ENCODE measurements at regions not wholly inside any gene's neighbourhood (a gene's known extent, or its start where the extent isn't known, plus 50 kb on each side); places are given as distances from the start of the nearest gene placed in this dataset.

DNA sequence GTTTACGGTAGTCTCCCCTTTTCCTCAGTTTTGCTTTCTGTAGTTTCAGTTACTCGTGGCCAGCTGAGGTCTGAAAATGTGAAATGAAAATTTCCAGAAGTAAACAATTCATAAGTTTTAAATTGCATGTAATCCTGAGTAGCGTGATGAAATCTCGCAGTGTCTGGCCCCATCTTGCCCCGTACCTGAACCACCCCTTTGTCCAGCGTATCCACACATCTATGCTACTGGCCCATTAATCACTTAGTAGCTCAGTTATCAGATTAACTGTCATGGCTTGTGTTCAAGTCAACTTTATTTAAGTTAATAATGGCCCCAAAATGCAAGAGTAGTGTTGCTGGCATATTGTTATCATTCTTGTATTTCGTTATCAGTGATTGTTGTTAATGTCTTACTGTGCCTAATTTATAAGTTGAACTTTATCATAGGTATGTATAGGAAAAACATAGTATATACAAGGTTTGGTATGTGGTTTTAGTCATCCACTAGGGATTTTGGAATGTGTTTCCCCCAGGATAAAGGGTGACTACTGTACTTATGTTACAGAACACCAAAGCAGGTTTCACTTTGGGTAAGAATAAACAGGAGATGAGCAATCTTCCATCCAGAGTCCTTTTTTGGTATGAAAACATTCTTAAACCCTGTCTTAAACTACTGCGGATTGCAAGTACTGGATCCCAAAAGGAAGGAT, 118.4 kb upstream of the KCNN2 start:
- intact Hi-C loops (cut with micrococcal nuclease), result loop anchor here (5.0 kb wide), 2 partner anchors 64 to 66 kb away; no protein-coding TSS in a partner anchor
- POLR2A ChIA-PET (ENCODE audit: unreplicated experiment), result no interaction called here
- peak overlapping the region; percentile 97 for H3K56ac ChIP-seq (ENCODE audit: extremely low read depth, insufficient read depth, low read length)
- H3K4ac ChIP-seq (ENCODE audit: low read depth, low read length), result peak overlapping the region; percentile 98
- peak overlapping the region; percentile 99 for H4K5ac ChIP-seq (ENCODE audit: low read depth, low read length)
- H3K23ac ChIP-seq (ENCODE audit: low read depth, low read length), result peak overlapping the region; percentile 98
- H2AK5ac ChIP-seq (ENCODE audit: low read depth, low read length), result peak overlapping the region; percentile 81
- 67% methylated on average over 1 of the region's 8 CpGs; no CpG with 5 or more reads in 1 of the 2 experiments for WGBS, 2 experiments (ENCODE audit: extremely low coverage in 2 of 2, insufficient read length in 1 of 2)
- H2BK5ac ChIP-seq (ENCODE audit: low read depth, low read length, poor library complexity, severe bottlenecking), result peak overlapping the region; percentile 100
- DNase-seq (peak; percentile 97), ATAC-seq (ENCODE audit: low read depth) (peak; percentile 89)
- H2BK15ac ChIP-seq (ENCODE audit: low read depth, low read length), result peak overlapping the region; percentile 91
- peak overlapping the region; percentile 100 for H2BK120ac ChIP-seq (ENCODE audit: low read depth, low read length)
- in situ Hi-C loops (cut with MboI; ENCODE audit: low sequenced_read_pairs), result loop anchor here (25.0 kb wide), 1 partner anchor 1369 kb away; the partner anchor contains the start of gene TICAM2
- peak overlapping the region; percentile 15; the same call in 1 of the 2 replicates for H3K9ac ChIP-seq (ENCODE audit: low read depth, low read length)
- H3K4me2 ChIP-seq (ENCODE audit: low read depth, low read length), result peak overlapping the region; percentile 83
- dilution Hi-C loops (cut with HindIII; ENCODE audit: low sequenced_read_pairs, unreplicated experiment), result no loop called here
- peak overlapping the region; percentile 97 for H3K14ac ChIP-seq (replicated peaks; ENCODE audit: low read depth, low read length)
- peak overlapping the region; percentile 100 for H2BK20ac ChIP-seq (ENCODE audit: low read depth, low read length)
- peak overlapping the region; percentile 97 for H3K18ac ChIP-seq (ENCODE audit: low read depth, low read length)
- H3K27ac ChIP-seq (ENCODE audit: insufficient read depth, low read length), result peak overlapping the region; percentile 91
- CTCF ChIA-PET, result interaction anchor here (0.6 kb wide), 1 partner anchor 1378 kb away, joined by 6 read pairs; no protein-coding TSS in a partner anchor
- H4K20me1 ChIP-seq (ENCODE audit: insufficient read depth, low read length), result no peaks in the 10 kb centered on the region
- H2AFZ ChIP-seq (replicated peaks; ENCODE audit: low read length, poor library complexity), result no peak overlapping the region
- H3K27me3 ChIP-seq (ENCODE audit: control insufficient read depth, insufficient read depth, low read length), result no peaks in the 10 kb centered on the region
- peak overlapping the region; percentile 98 for H4K91ac ChIP-seq (ENCODE audit: insufficient read depth, low read depth, low read length)
- peak; percentile 83 for TF ChIP-seq CEBPB (IDR thresholded peaks at IDR 0.05; ENCODE audit: low read depth, low read length)
- TF ChIP-seq BHLHE40 (IDR thresholded peaks at IDR 0.05; ENCODE audit: low read depth, low read length), result 0 out of 2 replicates have a peak, but pooled peaks have one; percentile 24
- TF ChIP-seq MXI1 (IDR thresholded peaks at IDR 0.05; ENCODE audit: borderline replicate concordance, low read depth, low read length), result no peak
- TF ChIP-seq FOS (IDR thresholded peaks at IDR 0.05; ENCODE audit: low read depth, low read length), result peak; percentile 55; the same call in 1 of the 2 replicates
- no peak for TF ChIP-seq SMC3 (IDR thresholded peaks at IDR 0.05; ENCODE audit: low read depth, low read length)
- TF ChIP-seq MAFK (IDR thresholded peaks at IDR 0.05; ENCODE audit: low read depth, low read length), result peak; percentile 33; the same call in 1 of the 2 replicates
- H3K36me3 ChIP-seq (ENCODE audit: control insufficient read depth, insufficient read depth, low read length), result no peaks in the 10 kb centered on the region
- peaks cover 4 to 21% of the 10 kb centered on the region in 2 experiments; a peak in 3 of 4 replicates for H3K79me1 ChIP-seq (ENCODE audit: low read depth in 1 of 2, low read length in 2 of 2)
- no peaks in the 10 kb centered on the region; the same call in 1 of the 2 replicates for H3K9me1 ChIP-seq (ENCODE audit: insufficient read depth, low read length)
- H3K9me3 ChIP-seq (ENCODE audit: control insufficient read depth, insufficient read depth, low read length), result no peaks in the 10 kb centered on the region
- H3K4me3 ChIP-seq (ENCODE audit: insufficient read depth, low read depth, low read length), result peak overlapping the region; percentile 7; the same call in 1 of the 2 replicates
- H4K8ac ChIP-seq (ENCODE audit: low read depth in 2 of 2, low read length in 2 of 2), result peak overlapping the region; percentile 92 to 98
- no TSS peak for BruUV-seq (replicated peaks)
- peaks cover 6% of the 10 kb centered on the region; the same call in 1 of the 2 replicates for H3K4me1 ChIP-seq (ENCODE audit: control insufficient read depth, insufficient read depth, low read length)
- H2AK9ac ChIP-seq (replicated peaks; ENCODE audit: low read depth, low read length, poor library complexity), result peak overlapping the region; percentile 29
